ENCODE measurements at regions not wholly inside any gene's neighbourhood (a gene's known extent, or its start where the extent isn't known, plus 50 kb on each side); places are given as distances from the start of the nearest gene placed in this dataset.
"Not testable (repeated sequence)": the region's sequence is repeated elsewhere in the genome, so short reads cannot be mapped to it uniquely, and the experiment has no call there.

- not testable (repeated sequence) for DNase-seq (ENCODE audit: low spot score); FAIRE-seq
Observed at GRCh38 chr15:83335542-83335941, 51.1 kb upstream of the BNC1 start.

- no peak for DNase-seq (ENCODE audit: low spot score)
- FAIRE-seq, result no peak
Observed at GRCh38 chr15:83339396-83339795, 54.9 kb upstream of the BNC1 start.

GRCh38 chr15:83340087-83340486 is 55.6 kb upstream of the BNC1 start:
- FAIRE-seq, result no peak
- DNase-seq (ENCODE audit: low spot score), result no peak

- FAIRE-seq (no peak), DNase-seq (ENCODE audit: low spot score) (no peak)
Observed at GRCh38 chr15:83346342-83346741, 61.9 kb upstream of the BNC1 start.

- DNase-seq (ENCODE audit: low spot score) (no peak), FAIRE-seq (no peak)
Observed at GRCh38 chr15:83352119-83352518, 67.7 kb upstream of the BNC1 start.

- no peak for DNase-seq (ENCODE audit: low spot score)
Observed at GRCh38 chr15:83356501-83357399, 72.3 kb upstream of the BNC1 start.

GRCh38 chr15:83358972-83359564 is 74.6 kb upstream of the BNC1 start:
- FAIRE-seq, result no peak

More at GRCh38 chr15:83356501-83357399, 72.3 kb upstream of the BNC1 start:
- no peak for FAIRE-seq

GRCh38 chr15:83362706-83363105 is 78.2 kb upstream of the BNC1 start:
- no peak for FAIRE-seq
- DNase-seq (ENCODE audit: low spot score), result no peak

More at GRCh38 chr15:83358972-83359564, 74.6 kb upstream of the BNC1 start:
- no peak for DNase-seq (ENCODE audit: low spot score)

GRCh38 chr15:83364501-83364900 is 80.0 kb upstream of the BNC1 start:
- no peak for DNase-seq (ENCODE audit: low spot score)
- no peak for FAIRE-seq

GRCh38 chr15:83365370-83365938 is 81.0 kb upstream of the BNC1 start:
- FAIRE-seq, result no peak
- DNase-seq (ENCODE audit: low spot score), result no peak

GRCh38 chr15:83372434-83372891 is 74.7 kb upstream of the SH3GL3 start:
- FAIRE-seq, result no peak

GRCh38 chr15:83378921-83379578 is 68.1 kb upstream of the SH3GL3 start:
- no peak for FAIRE-seq

More at GRCh38 chr15:83372434-83372891, 74.7 kb upstream of the SH3GL3 start:
- DNase-seq (ENCODE audit: low spot score), result peak; percentile 55

GRCh38 chr15:83379579-83379959 is 67.6 kb upstream of the SH3GL3 start:
- peak; percentile 69 for FAIRE-seq
- DNase-seq (ENCODE audit: low spot score), result peak; percentile 90

More at GRCh38 chr15:83378921-83379578, 68.1 kb upstream of the SH3GL3 start:
- DNase-seq (ENCODE audit: low spot score), result no peak

- DNase-seq (ENCODE audit: low spot score) (peak; percentile 90), FAIRE-seq (peak; percentile 78)
Observed at GRCh38 chr15:83380059-83380458, 67.1 kb upstream of the SH3GL3 start.

GRCh38 chr15:83380682-83381081 is 66.5 kb upstream of the SH3GL3 start:
- DNase-seq (ENCODE audit: low spot score) (peak; percentile 69), FAIRE-seq (peak; percentile 56)

GRCh38 chr15:83383608-83384139 is 63.5 kb upstream of the SH3GL3 start:
- FAIRE-seq; DNase-seq (ENCODE audit: low spot score): not testable (repeated sequence)

GRCh38 chr15:83396101-83396500 is 51.0 kb upstream of the SH3GL3 start:
- DNase-seq (ENCODE audit: low spot score) (no peak), FAIRE-seq (no peak)
